Neural crest cell (in vitro differentiated cells): ENCODE measurements at regions not wholly inside any gene's neighbourhood (a gene's known extent, or its start where the extent isn't known, plus 50 kb on each side); places are given as distances from the start of the nearest gene placed in this dataset.
A peak's percentile ranks its signal among the peaks of the same experiment; 100 is the strongest.

Experiments
- DNase-seq: peaks from one replicate; pipeline ENCODE4 v3.0.0; 2021; ENCODE audit warnings: low read depth, mixed read lengths, low spot score
- H3K27ac Mint-ChIP-seq: one replicate; pipeline ENCODE4 v1.8.0; 2021; ENCODE audit warnings: mild to moderate bottlenecking, mixed read lengths; ENCODE audit not compliant: unreplicated experiment
- H3K27me3 Mint-ChIP-seq: 2 replicates; pipeline ENCODE4 v1.8.0; 2021; ENCODE audit warnings: low read depth, mild to moderate bottlenecking, mixed read lengths
- H3K36me3 Mint-ChIP-seq: 2 replicates; pipeline ENCODE4 v1.8.0; 2021; ENCODE audit warnings: low read depth, mild to moderate bottlenecking, mixed read lengths
- H3K4me1 Mint-ChIP-seq: 2 replicates; pipeline ENCODE4 v1.8.0; 2021; ENCODE audit warnings: mixed read lengths
- H3K4me3 Mint-ChIP-seq: one replicate; pipeline ENCODE4 v1.8.0; 2021; ENCODE audit warnings: mild to moderate bottlenecking, mixed read lengths
- H3K9me3 Mint-ChIP-seq: 2 replicates; pipeline ENCODE4 v1.8.0; 2021; ENCODE audit warnings: mixed read lengths
- TF ChIP-seq, protein P1 (sequence below): fragments of 200-600 bp; sonication (generic); conservative IDR thresholded peaks from 2 replicates; pipeline ENCODE4 v1.5.0; 2021; ENCODE audit warnings: antibody characterized with exemption, mild to moderate bottlenecking

DNA sequence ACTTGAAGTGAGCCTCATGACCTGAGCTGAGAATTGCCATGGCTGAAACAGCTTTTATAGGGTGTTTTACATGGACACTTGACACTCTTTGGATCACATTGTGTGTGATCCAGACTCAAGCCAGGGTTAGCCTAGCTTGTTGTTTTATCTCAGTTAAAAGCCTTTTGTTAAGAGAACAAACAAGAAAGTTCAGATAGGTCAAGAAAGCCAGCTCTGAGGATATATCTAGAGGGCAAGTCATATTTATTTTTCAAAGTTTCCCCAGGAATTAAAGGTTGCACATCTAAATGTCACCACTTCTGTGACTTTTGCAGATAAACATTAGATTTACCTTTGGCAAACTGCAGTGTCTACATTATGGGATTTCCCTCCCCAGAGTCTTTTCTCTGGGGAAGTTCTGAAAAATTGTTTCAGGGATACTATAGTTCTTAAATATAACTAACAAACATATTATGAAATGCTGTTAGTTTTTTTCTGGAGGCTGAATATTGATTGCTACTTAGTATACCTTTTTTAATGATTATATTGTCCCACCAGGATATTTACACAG lies 134.5 kb downstream of the C9orf152 start:
- Mint-ChIP-seq H3K9me3 (no peaks in the 10 kb centered on the region), H3K27me3 (no peaks in the 10 kb centered on the region), H3K36me3 (peaks cover 3% of the 10 kb centered on the region), H3K27ac (no peak overlapping the region), H3K4me1 (peaks cover 42% of the 10 kb centered on the region), H3K4me3 (no peak overlapping the region)
- no peak for DNase-seq
- TF ChIP-seq, protein P1, sequence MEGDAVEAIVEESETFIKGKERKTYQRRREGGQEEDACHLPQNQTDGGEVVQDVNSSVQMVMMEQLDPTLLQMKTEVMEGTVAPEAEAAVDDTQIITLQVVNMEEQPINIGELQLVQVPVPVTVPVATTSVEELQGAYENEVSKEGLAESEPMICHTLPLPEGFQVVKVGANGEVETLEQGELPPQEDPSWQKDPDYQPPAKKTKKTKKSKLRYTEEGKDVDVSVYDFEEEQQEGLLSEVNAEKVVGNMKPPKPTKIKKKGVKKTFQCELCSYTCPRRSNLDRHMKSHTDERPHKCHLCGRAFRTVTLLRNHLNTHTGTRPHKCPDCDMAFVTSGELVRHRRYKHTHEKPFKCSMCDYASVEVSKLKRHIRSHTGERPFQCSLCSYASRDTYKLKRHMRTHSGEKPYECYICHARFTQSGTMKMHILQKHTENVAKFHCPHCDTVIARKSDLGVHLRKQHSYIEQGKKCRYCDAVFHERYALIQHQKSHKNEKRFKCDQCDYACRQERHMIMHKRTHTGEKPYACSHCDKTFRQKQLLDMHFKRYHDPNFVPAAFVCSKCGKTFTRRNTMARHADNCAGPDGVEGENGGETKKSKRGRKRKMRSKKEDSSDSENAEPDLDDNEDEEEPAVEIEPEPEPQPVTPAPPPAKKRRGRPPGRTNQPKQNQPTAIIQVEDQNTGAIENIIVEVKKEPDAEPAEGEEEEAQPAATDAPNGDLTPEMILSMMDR = no peak

DNA sequence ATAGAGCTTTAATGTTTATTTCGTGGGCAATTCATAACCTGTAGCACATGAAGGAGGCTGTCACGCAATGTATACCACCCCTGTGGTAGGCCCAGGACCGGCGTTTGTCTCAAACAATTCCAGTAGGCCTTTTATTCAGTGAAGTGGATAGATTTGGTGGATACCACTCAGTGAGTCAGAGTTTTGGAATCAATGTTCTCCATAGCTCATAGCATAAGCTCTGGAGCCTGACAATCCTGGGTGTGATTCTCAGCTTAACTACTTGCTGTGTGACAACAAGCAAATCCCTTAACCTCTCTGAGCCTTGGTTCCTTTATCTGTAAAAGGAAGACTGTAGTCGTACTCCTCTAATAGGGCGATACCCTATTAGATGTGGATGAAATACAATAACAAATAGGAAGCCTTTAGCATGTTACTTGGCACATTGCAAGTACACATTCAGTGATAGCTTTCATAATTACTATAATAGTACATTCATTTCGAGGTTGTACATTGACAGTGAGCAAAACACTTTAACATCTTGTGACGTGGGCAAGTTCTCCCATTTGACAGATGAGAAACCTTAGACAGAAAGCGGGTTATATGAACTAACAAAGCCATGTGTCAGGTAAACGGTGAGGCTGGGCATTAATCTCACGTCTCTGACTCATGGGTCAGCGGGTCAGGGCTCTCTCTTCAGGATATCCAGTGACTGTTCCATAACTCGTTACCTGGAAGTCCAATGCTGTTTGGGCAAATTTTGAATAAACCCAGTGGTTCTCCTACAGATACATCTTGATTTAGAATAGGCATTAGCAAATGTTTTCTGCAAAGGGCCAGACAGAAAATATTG lies 130.8 kb downstream of the C9orf152 start:
- Mint-ChIP-seq H3K36me3 (no peaks in the 10 kb centered on the region), H3K27ac (no peak overlapping the region), H3K27me3 (no peaks in the 10 kb centered on the region), H3K4me1 (peaks cover 40% of the 10 kb centered on the region), H3K4me3 (no peak overlapping the region), H3K9me3 (no peaks in the 10 kb centered on the region)
- no peak for DNase-seq
- TF ChIP-seq, protein P1 = no peak

DNA sequence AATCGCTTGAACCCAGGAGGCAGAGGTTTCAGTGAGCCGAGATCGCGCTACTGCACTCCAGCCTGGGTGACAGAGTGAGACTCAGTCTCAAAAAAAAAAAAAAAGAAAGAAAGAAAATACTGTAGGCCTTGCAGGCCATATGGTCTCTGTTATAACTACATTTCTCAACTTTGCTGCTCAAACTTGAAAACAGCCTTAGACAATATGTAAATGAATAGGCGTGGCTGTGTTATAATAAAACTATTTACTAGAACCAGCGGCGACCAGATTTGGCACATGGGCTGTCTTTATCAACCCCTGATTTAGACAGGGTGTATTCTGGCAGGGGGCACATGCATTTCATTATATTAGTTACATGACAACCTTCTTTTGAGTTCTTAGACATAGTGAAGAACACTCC lies 130.0 kb downstream of the C9orf152 start:
- no peak overlapping the region for H3K4me3 Mint-ChIP-seq
- H3K9me3 Mint-ChIP-seq = no peaks in the 10 kb centered on the region
- no peak for DNase-seq
- no peak overlapping the region for H3K27ac Mint-ChIP-seq
- no peaks in the 10 kb centered on the region for H3K27me3 Mint-ChIP-seq
- H3K4me1 Mint-ChIP-seq = peaks cover 35% of the 10 kb centered on the region
- TF ChIP-seq, protein P1 = no peak
- peaks cover 2% of the 10 kb centered on the region for H3K36me3 Mint-ChIP-seq

DNA sequence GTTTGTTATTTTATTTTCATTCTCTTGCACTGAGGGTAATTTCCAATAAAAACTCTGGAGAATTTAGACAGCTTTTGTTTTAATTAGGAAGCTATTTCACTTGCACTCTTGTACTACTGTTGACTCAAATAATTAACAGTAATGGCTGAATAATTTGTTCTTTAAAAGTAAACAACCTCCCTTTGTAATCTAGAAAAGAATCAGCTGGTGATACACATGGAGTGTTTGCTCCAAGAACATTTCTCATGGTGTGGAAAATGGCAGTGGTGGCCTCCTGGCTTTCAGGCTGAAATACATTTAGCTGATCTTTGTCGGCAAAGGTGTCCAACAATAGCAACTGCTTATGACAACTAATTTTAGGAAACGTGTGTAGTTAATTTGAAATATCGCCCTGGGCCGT lies 129.4 kb downstream of the C9orf152 start:
- H3K4me3 Mint-ChIP-seq = no peak overlapping the region
- H3K9me3 Mint-ChIP-seq = peaks cover 2% of the 10 kb centered on the region

DNA sequence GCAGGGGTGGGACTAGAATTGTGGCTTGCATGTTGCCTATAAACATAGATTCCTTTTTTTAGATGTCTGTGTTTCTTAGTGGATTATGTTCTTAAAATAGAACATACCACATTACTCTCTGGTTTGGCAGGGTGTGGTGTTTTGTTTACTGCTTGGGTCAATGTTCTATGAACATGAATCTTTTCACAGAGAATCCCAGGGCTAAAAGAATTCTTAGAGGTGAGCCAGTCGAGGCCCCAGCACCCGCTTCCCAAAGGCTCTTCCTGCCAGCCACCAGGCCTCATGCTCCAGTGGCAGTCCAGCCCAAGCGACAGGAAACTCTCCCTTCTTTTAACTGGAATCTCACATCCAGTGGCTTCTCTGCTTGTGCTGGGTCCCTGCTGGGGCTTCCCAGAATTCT lies 126.6 kb downstream of the C9orf152 start:
- peaks cover 7% of the 10 kb centered on the region for H3K9me3 Mint-ChIP-seq
- H3K27ac Mint-ChIP-seq = peak overlapping the region; percentile 10
- peaks cover 11% of the 10 kb centered on the region for H3K36me3 Mint-ChIP-seq
- TF ChIP-seq, protein P1 = no peak
- peaks cover 30% of the 10 kb centered on the region for H3K4me1 Mint-ChIP-seq
- no peak overlapping the region for H3K4me3 Mint-ChIP-seq
- no peak for DNase-seq
- H3K27me3 Mint-ChIP-seq = no peaks in the 10 kb centered on the region

More for the DNA sequence above, 129.4 kb downstream of the C9orf152 start:
- Mint-ChIP-seq H3K36me3 (peaks cover 4% of the 10 kb centered on the region), H3K27me3 (no peaks in the 10 kb centered on the region), H3K4me1 (peaks cover 33% of the 10 kb centered on the region), H3K27ac (no peak overlapping the region)
- TF ChIP-seq, protein P1 = no peak
- DNase-seq = no peak
